GM23338 (cell line): ENCODE measurements at regions not wholly inside any gene's neighbourhood (a gene's known extent, or its start where the extent isn't known, plus 50 kb on each side); places are given as distances from the start of the nearest gene placed in this dataset.

Source experiments
- ATAC-seq: fragments of 200-7000 bp; cut with Tn5 transposase; 3 replicates; pipeline ENCODE4 v1.9.1; 2020
- DNase-seq: peaks from one replicate; pipeline ENCODE4 v3.0.0-alpha.2; 2015; ENCODE audit warnings: low spot score
- H2AFZ ChIP-seq: fragments of 200-600 bp; sonication (generic); 2 replicates; pipeline ENCODE4 v1.8.0; 2016; ENCODE audit warnings: antibody characterized with exemption, mild to moderate bottlenecking, moderate library complexity
- H3F3A ChIP-seq: fragments of 200-600 bp; sonication (generic); replicated peaks from 2 replicates; pipeline ENCODE4 v1.8.0; 2017; ENCODE audit warnings: antibody characterized with exemption, mixed run types, low read depth
- H3K27ac ChIP-seq: fragments of 200-600 bp; sonication (generic); 2 replicates; pipeline ENCODE4 v1.6.1; 2016; ENCODE audit warnings: low read depth
- H3K27me3 ChIP-seq: fragments of 200-600 bp; sonication (generic); 2 replicates; pipeline ENCODE4 v1.8.0; 2016; ENCODE audit warnings: mild to moderate bottlenecking, mixed run types, moderate library complexity; ENCODE audit not compliant: insufficient read depth
- H3K36me3 ChIP-seq: fragments of 200-600 bp; sonication (generic); 2 replicates; pipeline ENCODE4 v1.8.0; 2016; ENCODE audit warnings: mild to moderate bottlenecking; ENCODE audit not compliant: insufficient read depth
- H3K4me1 ChIP-seq: fragments of 200-600 bp; sonication (generic); 2 replicates; pipeline ENCODE4 v1.8.0; 2016; ENCODE audit warnings: mild to moderate bottlenecking, moderate library complexity; ENCODE audit not compliant: insufficient read depth
- H3K4me2 ChIP-seq: fragments of 200-600 bp; sonication (generic); 2 replicates; pipeline ENCODE4 v1.7.1; 2017; ENCODE audit warnings: mixed run types
- H3K4me3 ChIP-seq: fragments of 200-600 bp; sonication (generic); 2 replicates; pipeline ENCODE4 v1.6.1; 2016; ENCODE audit warnings: mixed run types
- H3K79me2 ChIP-seq: fragments of 200-600 bp; sonication (generic); replicated peaks from 2 replicates; pipeline ENCODE4 v1.8.0; 2017; ENCODE audit warnings: mild to moderate bottlenecking; ENCODE audit not compliant: insufficient read depth
- H3K9me2 ChIP-seq: fragments of 200-600 bp; sonication (generic); 2 replicates; pipeline ENCODE4 v1.8.0; 2017; ENCODE audit not compliant: insufficient read depth
- H4K20me1 ChIP-seq: fragments of 200-600 bp; sonication (generic); replicated peaks from 2 replicates; pipeline ENCODE4 v1.8.0; 2017; ENCODE audit warnings: mild to moderate bottlenecking; ENCODE audit not compliant: insufficient read depth
- H3K27ac Mint-ChIP-seq: 2 replicates; pipeline ENCODE4 v1.8.0; 2020; ENCODE audit warnings: inconsistent platforms, mild to moderate bottlenecking, moderate library complexity, mixed read lengths
- H3K27me3 Mint-ChIP-seq: 3 replicates; pipeline ENCODE4 v1.8.0; 2022; ENCODE audit warnings: low read depth, mild to moderate bottlenecking, moderate library complexity, mixed read lengths, inconsistent platforms; ENCODE audit not compliant: insufficient read depth, poor library complexity
- H3K36me3 Mint-ChIP-seq: 3 replicates; pipeline ENCODE4 v1.8.0; 2021; ENCODE audit warnings: low read depth, mild to moderate bottlenecking, inconsistent platforms, moderate library complexity, mixed read lengths
- H3K4me1 Mint-ChIP-seq: 3 replicates; pipeline ENCODE4 v1.8.0; 2020; ENCODE audit warnings: mild to moderate bottlenecking, inconsistent platforms, mixed read lengths
- H3K4me3 Mint-ChIP-seq: 3 replicates; pipeline ENCODE4 v1.8.0; 2021; ENCODE audit warnings: moderate library complexity, mild to moderate bottlenecking, inconsistent platforms, mixed read lengths
- H3K9me3 Mint-ChIP-seq: 3 replicates; pipeline ENCODE4 v1.8.0; 2020; ENCODE audit warnings: moderate library complexity, mild to moderate bottlenecking, inconsistent platforms, mixed read lengths
- CREB1 ChIP-seq: fragments of 250-450 bp; sonication (Bioruptor Pico); IDR thresholded peaks from 2 replicates; pipeline ENCODE4 v1.5.0; 2020; ENCODE audit warnings: low read depth, mild to moderate bottlenecking, moderate library complexity
- ETS1 ChIP-seq: IDR thresholded peaks from 2 replicates; pipeline ENCODE4 v1.6.1; 2016; ENCODE audit warnings: antibody characterized with exemption
- EZH2 ChIP-seq: fragments of 200-600 bp; sonication (generic); IDR thresholded peaks from one replicate; pipeline ENCODE4 v1.8.0; 2017; ENCODE audit warnings: antibody characterized with exemption, mild to moderate bottlenecking, low read depth; ENCODE audit not compliant: unreplicated experiment
- EZH2phosphoT487 ChIP-seq: fragments of 200-600 bp; sonication (generic); IDR thresholded peaks from one replicate; pipeline ENCODE4 v1.8.1; 2018; ENCODE audit warnings: antibody characterized with exemption; ENCODE audit not compliant: unreplicated experiment
- JUNB ChIP-seq: IDR thresholded peaks from one replicate; pipeline ENCODE4 v1.6.1; 2016; ENCODE audit warnings: antibody characterized with exemption; ENCODE audit not compliant: unreplicated experiment
- NANOG ChIP-seq: IDR thresholded peaks from 2 replicates; pipeline ENCODE4 v1.6.1; 2016; ENCODE audit warnings: antibody characterized with exemption, borderline replicate concordance
- POLR2AphosphoS5 ChIP-seq: IDR thresholded peaks from 2 replicates; pipeline ENCODE4 v1.6.1; 2016; ENCODE audit warnings: antibody characterized with exemption, low read depth
- REST ChIP-seq: IDR thresholded peaks from one replicate; pipeline ENCODE4 v1.6.1; 2018; ENCODE audit warnings: antibody characterized with exemption; ENCODE audit not compliant: unreplicated experiment
- STAT1 ChIP-seq: IDR thresholded peaks from one replicate; pipeline ENCODE4 v1.6.1; 2016; ENCODE audit warnings: antibody characterized with exemption; ENCODE audit not compliant: unreplicated experiment
- ZNF114 ChIP-seq: fragments of 250-450 bp; sonication (Bioruptor Pico); IDR thresholded peaks from 2 replicates; pipeline ENCODE4 v1.5.0; 2020; ENCODE audit warnings: mild to moderate bottlenecking, moderate library complexity
- ZNF331 ChIP-seq: fragments of 250-450 bp; sonication (Bioruptor Pico); IDR thresholded peaks from 2 replicates; pipeline ENCODE4 v1.5.0; 2020; ENCODE audit warnings: low read depth, mild to moderate bottlenecking, moderate library complexity
- ZNF462 ChIP-seq: fragments of 250-450 bp; sonication (Bioruptor Pico); IDR thresholded peaks from 2 replicates; pipeline ENCODE4 v1.5.0; 2020; ENCODE audit warnings: mild to moderate bottlenecking, moderate library complexity
- TF ChIP-seq, protein P1 (sequence below), 2 experiments: fragments of 200-600 bp in 1 of 2; sonication (generic) in 1 of 2; conservative IDR thresholded peaks; 2 replicates each; pipeline versions ENCODE4 v1.5.1 to v1.6.1; 2016 to 2017; ENCODE audit warnings: antibody characterized with exemption in 2 of 2, low read depth in 2 of 2, mild to moderate bottlenecking in 2 of 2, moderate library complexity in 1 of 2

DNA sequence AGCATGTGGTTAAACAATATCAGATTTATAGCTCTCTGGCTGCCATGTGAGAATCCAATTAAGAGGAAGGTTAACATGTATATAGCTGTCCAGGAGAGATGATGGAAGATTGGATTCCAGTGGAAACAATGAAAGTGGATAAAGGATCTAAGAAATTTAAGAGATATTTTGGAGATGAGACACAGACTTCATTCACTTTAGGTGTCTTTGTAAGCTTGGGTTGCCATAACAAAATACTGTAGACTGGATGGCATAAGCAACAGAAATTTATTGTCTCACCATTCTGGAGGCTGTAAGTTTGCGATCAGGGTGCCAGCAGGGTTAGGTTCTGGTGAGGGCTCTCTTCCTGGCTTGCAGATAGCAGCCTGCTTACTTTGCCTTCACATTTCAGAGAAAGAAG is 155.9 kb upstream of the MYOCD start (continued):
- no peak for TF ChIP-seq CREB1 (CRISPR knock-in tag)
- no peak for TF ChIP-seq POLR2AphosphoS5
- no peak for TF ChIP-seq EZH2phosphoT487

GRCh38 chr17:12510535-12510934 is 155.2 kb upstream of the MYOCD start:
- Mint-ChIP-seq H3K9me3 (no peaks in the 10 kb centered on the region; the same call in 2 of the 3 replicates), H3K36me3 (no peaks in the 10 kb centered on the region), H3K27ac (no peak overlapping the region), H3K4me1 (no peaks in the 10 kb centered on the region), H3K27me3 (no peaks in the 10 kb centered on the region), H3K4me3 (no peak overlapping the region)
- H2AFZ ChIP-seq, result no peak overlapping the region
- no peak overlapping the region for H3K27ac ChIP-seq
- no peak for DNase-seq
- 0 out of 2 replicates have a peak, but pooled peaks cover 5% of the 10 kb centered on the region for H3K9me2 ChIP-seq
- no peaks in the 10 kb centered on the region for H3K27me3 ChIP-seq
- no peak for TF ChIP-seq EZH2
- TF ChIP-seq REST, result no peak
- no peak for TF ChIP-seq NANOG
- TF ChIP-seq, protein P1, sequence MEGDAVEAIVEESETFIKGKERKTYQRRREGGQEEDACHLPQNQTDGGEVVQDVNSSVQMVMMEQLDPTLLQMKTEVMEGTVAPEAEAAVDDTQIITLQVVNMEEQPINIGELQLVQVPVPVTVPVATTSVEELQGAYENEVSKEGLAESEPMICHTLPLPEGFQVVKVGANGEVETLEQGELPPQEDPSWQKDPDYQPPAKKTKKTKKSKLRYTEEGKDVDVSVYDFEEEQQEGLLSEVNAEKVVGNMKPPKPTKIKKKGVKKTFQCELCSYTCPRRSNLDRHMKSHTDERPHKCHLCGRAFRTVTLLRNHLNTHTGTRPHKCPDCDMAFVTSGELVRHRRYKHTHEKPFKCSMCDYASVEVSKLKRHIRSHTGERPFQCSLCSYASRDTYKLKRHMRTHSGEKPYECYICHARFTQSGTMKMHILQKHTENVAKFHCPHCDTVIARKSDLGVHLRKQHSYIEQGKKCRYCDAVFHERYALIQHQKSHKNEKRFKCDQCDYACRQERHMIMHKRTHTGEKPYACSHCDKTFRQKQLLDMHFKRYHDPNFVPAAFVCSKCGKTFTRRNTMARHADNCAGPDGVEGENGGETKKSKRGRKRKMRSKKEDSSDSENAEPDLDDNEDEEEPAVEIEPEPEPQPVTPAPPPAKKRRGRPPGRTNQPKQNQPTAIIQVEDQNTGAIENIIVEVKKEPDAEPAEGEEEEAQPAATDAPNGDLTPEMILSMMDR (conservative IDR thresholded peaks at IDR 0.05; ENCODE audit: low read depth in 2 of 2), result no peak
- TF ChIP-seq EZH2phosphoT487, result no peak
- no peak for TF ChIP-seq ETS1
- TF ChIP-seq POLR2AphosphoS5, result no peak
- TF ChIP-seq JUNB, result no peak
- no peak for TF ChIP-seq STAT1
- no peak for TF ChIP-seq ZNF331 (CRISPR knock-in tag)
- TF ChIP-seq CREB1 (CRISPR knock-in tag), result no peak
- no peak for TF ChIP-seq ZNF462
- no peak for TF ChIP-seq ZNF114
- ATAC-seq, result no peak
- no peak overlapping the region for H3K4me2 ChIP-seq
- no peaks in the 10 kb centered on the region for H3K4me1 ChIP-seq
- H3F3A ChIP-seq, result no peaks in the 10 kb centered on the region
- H4K20me1 ChIP-seq, result no peaks in the 10 kb centered on the region
- no peaks in the 10 kb centered on the region for H3K36me3 ChIP-seq
- H3K4me3 ChIP-seq, result no peak overlapping the region
- no peaks in the 10 kb centered on the region for H3K79me2 ChIP-seq
